ENCODE measurements at regions not wholly inside any gene's neighbourhood (a gene's known extent, or its start where the extent isn't known, plus 50 kb on each side); places are given as distances from the start of the nearest gene placed in this dataset.

DNA sequence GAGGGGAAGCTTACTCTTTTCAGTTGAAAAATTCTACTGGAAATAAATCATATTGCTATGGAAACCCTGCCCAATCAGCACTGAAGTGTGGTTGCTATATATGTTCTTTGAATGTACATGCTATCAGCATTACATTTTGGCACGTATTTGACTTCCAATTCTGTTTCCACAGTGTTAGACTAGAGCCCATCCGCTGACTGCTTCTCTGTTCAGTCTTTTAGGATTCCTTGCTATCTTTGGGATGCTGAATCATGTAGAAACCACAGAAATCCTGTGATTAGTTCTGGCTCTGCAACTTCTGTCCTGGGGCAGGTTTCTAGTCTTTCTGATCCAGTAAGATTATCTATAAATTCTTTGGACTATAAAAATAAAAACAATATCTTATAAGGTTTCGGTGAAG, 128.2 kb upstream of the SLC7A14 start:
- Histone ChIP-seq H3K27ac (ENCODE audit: low read depth, low read length) (peak overlapping the region; percentile 88), H3K9me3 (ENCODE audit: low read depth, low read length) (peaks cover 6% of the 10 kb centered on the region), H3K36me3 (ENCODE audit: insufficient read depth, low read length) (no peaks in the 10 kb centered on the region), H4K20me1 (ENCODE audit: insufficient read depth, low read length) (no peaks in the 10 kb centered on the region), H2AFZ (ENCODE audit: low read length) (no peak overlapping the region), H3K4me1 (ENCODE audit: insufficient read depth, low read length) (peaks cover 60% of the 10 kb centered on the region), H3K4me2 (ENCODE audit: insufficient read depth, low read length) (peak overlapping the region; percentile 58), H3K79me2 (ENCODE audit: insufficient read depth, low read length) (no peaks in the 10 kb centered on the region), H3K27me3 (ENCODE audit: insufficient read depth, low read length) (no peaks in the 10 kb centered on the region), H3K4me3 (ENCODE audit: insufficient read depth, low read length) (no peak overlapping the region)
- TF ChIP-seq CTCF (IDR thresholded peaks at IDR 0.05; ENCODE audit: extremely low read depth, low read depth, low read length): no peak
- DNase-seq (ENCODE audit: insufficient read length, low spot score, missing footprints): no peak

DNA sequence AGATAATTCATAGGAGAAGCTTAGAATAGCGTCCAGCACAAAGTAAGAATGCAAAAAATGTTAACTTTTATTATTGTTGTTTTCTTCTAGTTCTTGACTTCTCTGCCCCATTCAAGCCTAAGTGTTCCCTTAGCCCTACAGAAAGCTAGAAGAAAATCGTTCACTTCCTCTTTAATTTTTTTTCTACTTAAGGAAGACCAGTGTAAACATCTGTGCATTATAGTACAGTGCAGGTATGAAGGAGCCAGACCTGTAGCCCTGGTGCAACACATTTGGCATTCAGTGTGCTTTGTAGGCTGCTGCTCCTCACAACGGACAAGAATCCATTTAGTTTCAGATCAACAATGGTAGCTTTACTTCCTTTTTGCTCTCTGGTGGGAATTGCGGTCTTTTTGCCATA, 127.8 kb upstream of the SLC7A14 start:
- Histone ChIP-seq H3K4me1 (ENCODE audit: insufficient read depth, low read length) (peaks cover 61% of the 10 kb centered on the region), H4K20me1 (ENCODE audit: insufficient read depth, low read length) (no peaks in the 10 kb centered on the region), H3K9me3 (ENCODE audit: low read depth, low read length) (peaks cover 6% of the 10 kb centered on the region), H2AFZ (ENCODE audit: low read length) (no peak overlapping the region), H3K27me3 (ENCODE audit: insufficient read depth, low read length) (no peaks in the 10 kb centered on the region), H3K36me3 (ENCODE audit: insufficient read depth, low read length) (no peaks in the 10 kb centered on the region), H3K4me2 (ENCODE audit: insufficient read depth, low read length) (peak overlapping the region; percentile 58), H3K27ac (ENCODE audit: low read depth, low read length) (peak overlapping the region; percentile 88), H3K79me2 (ENCODE audit: insufficient read depth, low read length) (no peaks in the 10 kb centered on the region), H3K4me3 (ENCODE audit: insufficient read depth, low read length) (peak overlapping the region; percentile 27)
- no peak for DNase-seq (ENCODE audit: insufficient read length, low spot score, missing footprints)
- no peak for TF ChIP-seq CTCF (IDR thresholded peaks at IDR 0.05; ENCODE audit: extremely low read depth, low read depth, low read length)

- H3K27me3 ChIP-seq (ENCODE audit: insufficient read depth, low read length): no peaks in the 10 kb centered on the region
- H3K4me3 ChIP-seq (ENCODE audit: insufficient read depth, low read length): no peak overlapping the region
- peaks cover 65% of the 10 kb centered on the region for H3K4me1 ChIP-seq (ENCODE audit: insufficient read depth, low read length)
- H3K79me2 ChIP-seq (ENCODE audit: insufficient read depth, low read length): no peaks in the 10 kb centered on the region
- no peaks in the 10 kb centered on the region for H3K36me3 ChIP-seq (ENCODE audit: insufficient read depth, low read length)
- H2AFZ ChIP-seq (ENCODE audit: low read length): no peak overlapping the region
- H4K20me1 ChIP-seq (ENCODE audit: insufficient read depth, low read length): no peaks in the 10 kb centered on the region
- H3K27ac ChIP-seq (ENCODE audit: low read depth, low read length): peak overlapping the region; percentile 88
- TF ChIP-seq CTCF (IDR thresholded peaks at IDR 0.05; ENCODE audit: extremely low read depth, low read depth, low read length): no peak
- H3K9me3 ChIP-seq (ENCODE audit: low read depth, low read length): peaks cover 6% of the 10 kb centered on the region
- H3K4me2 ChIP-seq (ENCODE audit: insufficient read depth, low read length): no peak overlapping the region
- no peak for DNase-seq (ENCODE audit: insufficient read length, low spot score, missing footprints)
These were observed 126.9 kb upstream of the SLC7A14 start for GRCh38 chr3:170712798-170713197.

- no peak overlapping the region for H3K4me2 ChIP-seq (ENCODE audit: insufficient read depth, low read length)
These were observed 126.5 kb upstream of the SLC7A14 start for GRCh38 chr3:170712336-170712735.

More at GRCh38 chr3:170712336-170712735, 126.5 kb upstream of the SLC7A14 start:
- peaks cover 6% of the 10 kb centered on the region for H3K9me3 ChIP-seq (ENCODE audit: low read depth, low read length)
- H3K36me3 ChIP-seq (ENCODE audit: insufficient read depth, low read length): no peaks in the 10 kb centered on the region
- no peaks in the 10 kb centered on the region for H3K79me2 ChIP-seq (ENCODE audit: insufficient read depth, low read length)
- DNase-seq (ENCODE audit: insufficient read length, low spot score, missing footprints): no peak
- H3K4me1 ChIP-seq (ENCODE audit: insufficient read depth, low read length): peaks cover 62% of the 10 kb centered on the region
- H3K27me3 ChIP-seq (ENCODE audit: insufficient read depth, low read length): no peaks in the 10 kb centered on the region
- peak overlapping the region; percentile 88 for H3K27ac ChIP-seq (ENCODE audit: low read depth, low read length)
- no peaks in the 10 kb centered on the region for H4K20me1 ChIP-seq (ENCODE audit: insufficient read depth, low read length)
- no peak overlapping the region for H3K4me3 ChIP-seq (ENCODE audit: insufficient read depth, low read length)
- no peak for TF ChIP-seq CTCF (IDR thresholded peaks at IDR 0.05; ENCODE audit: extremely low read depth, low read depth, low read length)
- H2AFZ ChIP-seq (ENCODE audit: low read length): no peak overlapping the region

Measured in osteoblast (primary cell).